Neutrophil (primary cell): ENCODE measurements at regions not wholly inside any gene's neighbourhood (a gene's known extent, or its start where the extent isn't known, plus 50 kb on each side); places are given as distances from the start of the nearest gene placed in this dataset.

Experiments
- H3K27ac ChIP-seq: fragments of 200-600 bp; sonication (generic); 2 replicates; pipeline ENCODE4 v1.5.1; 2016; ENCODE audit warnings: mild to moderate bottlenecking, moderate library complexity
- H3K27me3 ChIP-seq: fragments of 200-600 bp; sonication (generic); 2 replicates; pipeline ENCODE4 v1.6.0; 2016; ENCODE audit warnings: mild to moderate bottlenecking
- H3K36me3 ChIP-seq: fragments of 200-600 bp; sonication (generic); 2 replicates; pipeline ENCODE4 v1.5.1; 2017
- H3K4me1 ChIP-seq, 2 experiments: fragments of 200-600 bp in 1 of 2; sonication (generic) in 1 of 2; 1 replicate in 1 of 2; 2 replicates in 1 of 2; pipeline versions ENCODE4 v1.5.1 to v1.6.1; 2013 to 2016; ENCODE audit warnings: low read depth in 1 of 2, low read length in 1 of 2, mild to moderate bottlenecking in 1 of 2, moderate library complexity in 1 of 2; ENCODE audit not compliant: control insufficient read depth in 1 of 2, insufficient read depth in 1 of 2
- H3K4me3 ChIP-seq, 2 experiments: fragments of 200-600 bp in 1 of 2; sonication (generic) in 1 of 2; 1 replicate in 1 of 2; 2 replicates in 1 of 2; pipeline ENCODE4 v1.5.1; 2013 to 2016; ENCODE audit warnings: low read depth in 1 of 2, low read length in 1 of 2, mild to moderate bottlenecking in 1 of 2, moderate library complexity in 1 of 2
- H3K9me3 ChIP-seq: fragments of 200-600 bp; sonication (generic); 2 replicates; pipeline ENCODE4 v1.5.1; 2016
- TF ChIP-seq, protein P1 (sequence below): fragments of 200-600 bp; sonication (generic); IDR thresholded peaks from 2 replicates; pipeline ENCODE4 v1.5.1; 2016; ENCODE audit warnings: antibody characterized with exemption

- Histone ChIP-seq H3K36me3 (no peaks in the 10 kb centered on the region), H3K27me3 (no peaks in the 10 kb centered on the region), H3K4me3 (no peak overlapping the region), H3K4me1 (peaks cover 6 to 9% of the 10 kb centered on the region in 2 experiments), H3K27ac (no peak overlapping the region), H3K9me3 (no peaks in the 10 kb centered on the region)
- TF ChIP-seq, protein P1, sequence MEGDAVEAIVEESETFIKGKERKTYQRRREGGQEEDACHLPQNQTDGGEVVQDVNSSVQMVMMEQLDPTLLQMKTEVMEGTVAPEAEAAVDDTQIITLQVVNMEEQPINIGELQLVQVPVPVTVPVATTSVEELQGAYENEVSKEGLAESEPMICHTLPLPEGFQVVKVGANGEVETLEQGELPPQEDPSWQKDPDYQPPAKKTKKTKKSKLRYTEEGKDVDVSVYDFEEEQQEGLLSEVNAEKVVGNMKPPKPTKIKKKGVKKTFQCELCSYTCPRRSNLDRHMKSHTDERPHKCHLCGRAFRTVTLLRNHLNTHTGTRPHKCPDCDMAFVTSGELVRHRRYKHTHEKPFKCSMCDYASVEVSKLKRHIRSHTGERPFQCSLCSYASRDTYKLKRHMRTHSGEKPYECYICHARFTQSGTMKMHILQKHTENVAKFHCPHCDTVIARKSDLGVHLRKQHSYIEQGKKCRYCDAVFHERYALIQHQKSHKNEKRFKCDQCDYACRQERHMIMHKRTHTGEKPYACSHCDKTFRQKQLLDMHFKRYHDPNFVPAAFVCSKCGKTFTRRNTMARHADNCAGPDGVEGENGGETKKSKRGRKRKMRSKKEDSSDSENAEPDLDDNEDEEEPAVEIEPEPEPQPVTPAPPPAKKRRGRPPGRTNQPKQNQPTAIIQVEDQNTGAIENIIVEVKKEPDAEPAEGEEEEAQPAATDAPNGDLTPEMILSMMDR, result no peak
Observed at GRCh38 chr12:76634133-76634532, 74.6 kb upstream of the OSBPL8 start.

DNA sequence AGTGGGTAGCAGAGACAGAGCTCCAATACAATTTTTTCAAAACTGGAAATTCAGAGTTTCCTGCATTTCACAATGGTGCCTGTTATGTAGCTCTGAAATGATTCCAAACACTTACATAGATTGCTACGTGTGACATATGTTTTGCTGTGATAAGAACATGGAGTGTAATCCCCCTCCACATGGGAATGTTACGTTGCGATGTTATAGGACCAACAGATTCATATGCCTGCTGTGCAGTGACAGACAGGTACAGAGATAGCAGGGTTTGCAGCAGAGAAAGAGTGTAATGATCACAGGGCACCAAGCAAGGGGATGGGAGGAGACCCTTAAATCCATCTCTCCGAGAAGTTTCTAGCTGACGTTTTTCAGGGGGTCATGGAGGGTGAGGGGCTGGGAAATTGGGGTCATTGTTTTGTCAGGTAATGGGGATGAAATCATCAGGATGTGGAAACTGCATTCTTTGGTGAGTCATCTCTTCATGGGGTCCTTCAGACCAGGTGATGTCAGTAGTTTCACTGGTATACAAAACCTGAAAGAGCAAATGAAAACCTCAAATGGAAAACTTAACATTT, 76.6 kb upstream of the OSBPL8 start:
- TF ChIP-seq, protein P1, result no peak
- Histone ChIP-seq H3K27ac (no peak overlapping the region), H3K4me3 (no peak overlapping the region), H3K9me3 (no peaks in the 10 kb centered on the region), H3K4me1 (peaks cover 6 to 9% of the 10 kb centered on the region in 2 experiments), H3K27me3 (no peaks in the 10 kb centered on the region), H3K36me3 (no peaks in the 10 kb centered on the region)

DNA sequence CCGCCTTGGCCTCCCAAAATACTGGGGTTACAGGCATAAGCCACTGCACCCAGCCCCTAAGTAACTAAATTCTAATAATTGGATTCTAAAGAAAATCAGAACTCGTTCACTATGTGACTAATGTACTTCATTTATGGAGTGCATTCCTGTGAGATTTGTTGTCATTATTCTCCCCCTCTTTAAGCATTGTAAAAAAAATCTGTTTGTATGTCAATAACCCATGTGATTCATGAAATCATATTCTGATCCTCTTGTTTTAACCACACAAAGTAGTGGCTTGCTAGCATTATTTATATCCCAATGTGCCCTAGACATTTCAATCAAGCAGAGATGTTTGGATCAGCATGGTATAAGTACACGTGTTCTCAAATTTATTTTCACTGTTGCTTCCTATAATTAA, 78.2 kb upstream of the OSBPL8 start:
- Histone ChIP-seq H3K27me3 (no peaks in the 10 kb centered on the region), H3K9me3 (no peaks in the 10 kb centered on the region), H3K4me3 (no peak overlapping the region), H3K27ac (no peak overlapping the region), H3K36me3 (no peaks in the 10 kb centered on the region), H3K4me1 (peaks cover 6 to 9% of the 10 kb centered on the region in 2 experiments)
- TF ChIP-seq, protein P1, result no peak

DNA sequence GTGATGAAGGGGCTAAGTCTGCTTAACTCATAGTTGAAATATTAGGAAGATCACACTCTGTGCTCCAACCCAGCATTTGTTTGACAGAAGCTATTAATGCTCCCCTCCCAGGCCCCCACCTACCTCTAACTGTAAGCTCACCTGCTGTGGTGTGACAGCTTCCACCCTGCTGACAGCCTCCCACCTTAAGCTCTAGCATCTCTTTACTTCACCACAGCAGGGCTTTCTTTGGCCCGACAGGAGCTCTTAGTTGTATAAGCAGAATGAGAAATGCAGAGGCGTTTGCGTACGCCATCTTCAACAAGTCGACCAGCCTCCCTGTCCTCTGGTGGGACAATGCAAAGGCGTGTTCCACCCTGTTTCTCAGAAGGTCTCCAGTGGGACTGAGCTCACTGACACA, 80.1 kb upstream of the OSBPL8 start:
- no peak overlapping the region for H3K4me3 ChIP-seq
- H3K36me3 ChIP-seq, result no peaks in the 10 kb centered on the region
- H3K27me3 ChIP-seq, result no peaks in the 10 kb centered on the region
- H3K27ac ChIP-seq, result no peak overlapping the region
- TF ChIP-seq, protein P1, result no peak
- H3K4me1 ChIP-seq, result peaks cover 6 to 9% of the 10 kb centered on the region in 2 experiments
- H3K9me3 ChIP-seq, result no peaks in the 10 kb centered on the region

DNA sequence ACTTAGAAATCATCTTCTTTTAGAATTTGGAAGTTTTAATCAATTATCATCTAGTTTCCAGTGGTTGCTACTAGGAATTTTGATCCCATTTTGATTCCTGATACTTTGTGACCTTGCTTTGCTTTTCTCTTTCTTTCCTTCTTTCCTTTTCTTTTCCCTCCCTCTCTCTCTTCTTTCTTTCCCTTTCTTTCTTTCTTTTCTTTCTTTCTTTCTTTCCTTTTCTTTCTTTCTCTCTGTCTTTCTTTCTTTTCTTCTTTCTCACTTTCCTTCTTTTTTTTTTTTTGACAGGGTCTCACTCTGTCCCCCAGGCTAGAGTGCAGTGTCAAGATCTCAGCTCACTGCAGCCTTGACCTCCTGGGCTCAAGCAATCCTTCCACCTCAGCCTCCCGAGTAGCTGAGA, 81.5 kb upstream of the OSBPL8 start:
- TF ChIP-seq, protein P1, result no peak
- no peaks in the 10 kb centered on the region for H3K36me3 ChIP-seq
- peaks cover 2 to 6% of the 10 kb centered on the region in 2 experiments for H3K4me1 ChIP-seq
- no peak overlapping the region for H3K27ac ChIP-seq
- no peaks in the 10 kb centered on the region for H3K9me3 ChIP-seq
- no peaks in the 10 kb centered on the region for H3K27me3 ChIP-seq
- H3K4me3 ChIP-seq, result no peak overlapping the region

DNA sequence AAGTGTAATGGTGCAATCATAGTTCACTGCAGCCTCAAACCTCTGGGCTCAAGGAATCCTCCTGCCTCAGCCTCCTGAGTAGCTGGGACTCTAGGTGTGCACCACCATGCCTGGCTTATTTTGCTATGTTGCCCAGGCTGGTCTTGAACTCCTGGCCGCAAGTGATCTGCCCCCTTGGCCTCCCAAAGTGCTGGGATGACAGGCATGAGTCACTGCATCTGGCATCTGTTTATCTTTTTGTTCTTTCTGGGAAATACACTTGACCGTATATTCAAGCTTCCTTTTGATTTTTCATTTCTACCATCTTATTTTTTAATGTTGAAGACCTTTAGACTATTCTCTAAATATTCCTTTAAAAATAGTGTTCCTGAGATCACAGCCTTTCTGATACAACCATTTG, 82.4 kb upstream of the OSBPL8 start:
- H3K9me3 ChIP-seq, result no peaks in the 10 kb centered on the region
- peaks cover 3 to 8% of the 10 kb centered on the region in 2 experiments for H3K4me1 ChIP-seq
- H3K36me3 ChIP-seq, result no peaks in the 10 kb centered on the region
- no peak overlapping the region for H3K4me3 ChIP-seq
- TF ChIP-seq, protein P1, result no peak
- no peaks in the 10 kb centered on the region for H3K27me3 ChIP-seq
- no peak overlapping the region for H3K27ac ChIP-seq
